HS-5 (cell line): ENCODE measurements at regions not wholly inside any gene's neighbourhood (a gene's known extent, or its start where the extent isn't known, plus 50 kb on each side); places are given as distances from the start of the nearest gene placed in this dataset.
A peak's percentile ranks its signal among the peaks of the same experiment; 100 is the strongest.

Experiments used
- DNase-seq: peaks from one replicate; pipeline ENCODE4 v3.0.0-alpha.2; 2012; ENCODE audit warnings: low read depth

DNA sequence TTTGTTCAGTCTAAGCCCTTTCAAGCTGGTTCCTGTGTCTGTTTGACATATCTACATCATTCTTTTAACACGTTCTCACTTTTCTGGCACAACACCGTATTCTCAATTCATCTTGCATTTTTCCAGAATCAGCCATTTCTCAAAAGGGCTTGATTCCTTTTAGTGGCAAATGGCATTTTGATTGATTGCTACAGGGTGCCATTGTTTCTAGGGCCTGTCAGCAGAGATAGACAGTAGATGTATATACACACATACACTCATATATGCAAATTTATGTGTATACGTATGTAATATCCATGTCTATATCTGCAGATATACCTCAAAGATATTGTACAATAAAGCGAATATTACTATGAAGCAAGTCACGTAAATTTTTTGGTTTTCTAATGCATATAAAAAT is 367.9 kb upstream of the TNP1 start:
- DNase-seq: no peak

DNA sequence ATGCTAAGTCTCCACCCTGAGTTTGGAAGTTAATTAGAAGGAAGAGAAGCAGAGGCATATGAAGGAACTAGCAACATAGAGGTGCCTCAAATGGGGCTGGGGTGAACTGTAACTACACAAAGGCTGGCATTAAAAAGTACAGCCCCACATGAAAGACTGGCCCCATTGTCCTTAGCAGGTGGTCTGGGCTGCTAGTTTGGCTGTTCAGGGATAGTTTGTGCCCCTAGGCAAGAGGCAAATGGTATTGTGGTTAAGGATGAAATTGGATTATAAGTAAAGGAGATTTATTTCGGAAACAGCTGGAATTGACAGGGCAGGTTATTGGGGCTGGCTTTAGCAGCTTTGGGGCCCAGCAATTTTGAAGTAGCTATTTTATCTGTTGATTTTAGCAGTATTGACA is 365.7 kb upstream of the TNP1 start:
- DNase-seq: no peak

DNA sequence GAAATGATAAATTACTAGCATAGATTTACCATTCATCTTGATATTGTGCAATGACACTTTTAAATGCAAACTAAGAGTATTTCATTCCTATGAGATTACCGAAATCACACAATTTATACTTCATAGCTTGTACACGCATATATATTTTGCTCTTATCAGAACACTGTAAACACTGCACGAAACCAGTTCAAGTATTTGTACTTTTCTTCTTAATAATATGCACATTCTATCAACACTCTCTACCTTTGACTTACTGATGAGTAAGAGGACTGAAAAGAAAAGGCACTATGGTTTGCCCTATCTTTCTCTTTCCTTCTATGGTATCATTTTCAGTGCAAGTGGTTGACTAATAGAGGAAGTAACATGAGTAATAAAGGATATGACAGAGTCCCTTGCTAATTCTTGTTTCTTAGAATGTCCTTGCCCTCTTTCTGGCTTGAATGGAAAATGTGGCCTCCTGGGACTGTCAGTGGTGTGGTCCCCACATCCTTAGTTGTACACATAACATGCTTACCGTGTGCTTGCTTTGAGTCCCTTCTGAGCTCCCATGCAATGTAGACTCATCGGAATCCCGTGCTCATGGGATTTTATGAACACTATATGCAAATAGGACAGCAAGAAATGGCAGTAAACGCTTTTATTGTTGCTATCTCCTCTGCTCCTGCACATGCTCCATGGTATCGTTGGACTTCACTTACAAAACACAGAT is 363.5 kb upstream of the TNP1 start:
- peak; percentile 89 for DNase-seq

DNA sequence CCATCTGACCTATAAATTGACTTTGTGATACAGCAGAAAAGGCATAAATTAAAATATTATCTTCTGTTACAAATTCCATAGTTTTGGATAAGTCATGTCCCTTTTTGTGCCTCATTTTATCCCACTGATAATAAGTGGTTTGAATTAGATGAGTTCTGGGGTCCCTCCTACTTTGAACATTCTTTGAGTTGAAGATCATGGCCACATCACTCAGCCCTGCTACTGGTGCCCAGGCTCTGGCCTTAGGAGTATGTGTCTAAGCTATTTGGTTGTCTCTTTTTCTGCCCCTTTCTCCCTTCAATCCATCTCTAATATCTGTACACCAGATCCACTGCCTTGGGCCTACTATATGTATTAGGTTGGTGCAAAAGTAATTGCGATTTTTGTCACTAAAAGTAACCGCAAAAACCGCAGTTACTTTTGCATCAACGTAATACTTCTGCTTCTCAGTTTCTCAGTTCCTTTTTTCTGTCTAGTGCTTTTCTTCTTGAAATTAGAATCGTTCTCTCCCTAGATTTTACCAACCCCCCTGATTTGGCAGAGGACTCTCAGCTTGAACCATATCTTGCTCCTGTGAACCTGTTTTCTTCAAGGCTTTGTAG is 362.5 kb upstream of the TNP1 start:
- no peak for DNase-seq

DNA sequence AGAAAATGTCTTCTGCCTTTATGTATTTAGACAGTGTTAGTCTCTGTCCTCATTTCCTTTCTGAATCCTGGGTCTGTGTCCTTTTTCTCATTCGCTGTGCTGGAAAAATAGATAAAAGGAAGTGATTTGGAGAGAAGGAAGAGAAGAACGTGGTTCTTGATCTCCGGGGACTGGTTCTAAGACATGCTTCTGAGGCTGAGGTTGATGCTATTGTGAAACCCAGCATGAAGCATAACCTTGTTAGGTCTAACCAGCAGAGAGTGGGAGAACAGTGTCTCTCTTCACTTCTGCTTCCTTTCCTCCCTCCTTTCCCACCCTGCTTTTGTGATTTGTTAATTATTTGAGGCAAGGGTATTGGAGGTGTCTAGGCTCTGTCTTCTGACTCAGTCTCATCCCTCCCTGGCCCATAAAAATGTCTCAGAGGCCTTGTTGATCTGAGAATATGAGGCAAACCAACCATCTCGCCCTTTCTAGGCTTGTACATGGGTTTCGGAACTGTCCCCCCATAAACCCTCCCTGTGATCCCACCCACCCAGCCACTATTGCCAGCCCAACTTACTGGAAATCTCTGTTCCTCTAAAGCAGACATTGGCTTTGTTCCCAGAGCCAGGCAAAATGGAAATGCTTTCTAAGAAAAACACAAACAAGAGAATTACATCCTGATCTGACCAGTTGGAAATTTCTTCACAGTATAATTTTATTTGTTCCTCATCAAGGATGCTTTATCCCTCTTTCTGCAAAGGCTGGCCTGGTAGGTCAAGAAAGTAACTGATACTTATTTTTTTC is 360.6 kb upstream of the TNP1 start:
- DNase-seq: no peak

DNA sequence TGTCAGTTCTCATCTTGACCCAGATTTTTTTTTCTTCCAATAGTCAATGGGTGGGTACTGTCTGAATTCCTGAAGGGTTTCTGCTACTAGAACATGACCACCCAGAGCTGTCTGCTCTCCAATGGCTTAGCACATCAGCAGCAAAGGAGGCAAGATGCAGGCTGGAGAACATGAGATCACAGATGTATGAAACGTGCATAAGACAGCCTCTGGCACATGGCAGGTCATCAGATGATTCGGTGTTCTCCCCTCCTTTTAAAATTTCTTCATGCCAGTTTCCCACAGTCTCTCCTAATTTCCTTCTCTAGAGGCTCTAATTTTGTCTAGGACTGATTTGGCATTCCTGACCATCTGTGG is 359.3 kb upstream of the TNP1 start:
- DNase-seq: no peak

DNA sequence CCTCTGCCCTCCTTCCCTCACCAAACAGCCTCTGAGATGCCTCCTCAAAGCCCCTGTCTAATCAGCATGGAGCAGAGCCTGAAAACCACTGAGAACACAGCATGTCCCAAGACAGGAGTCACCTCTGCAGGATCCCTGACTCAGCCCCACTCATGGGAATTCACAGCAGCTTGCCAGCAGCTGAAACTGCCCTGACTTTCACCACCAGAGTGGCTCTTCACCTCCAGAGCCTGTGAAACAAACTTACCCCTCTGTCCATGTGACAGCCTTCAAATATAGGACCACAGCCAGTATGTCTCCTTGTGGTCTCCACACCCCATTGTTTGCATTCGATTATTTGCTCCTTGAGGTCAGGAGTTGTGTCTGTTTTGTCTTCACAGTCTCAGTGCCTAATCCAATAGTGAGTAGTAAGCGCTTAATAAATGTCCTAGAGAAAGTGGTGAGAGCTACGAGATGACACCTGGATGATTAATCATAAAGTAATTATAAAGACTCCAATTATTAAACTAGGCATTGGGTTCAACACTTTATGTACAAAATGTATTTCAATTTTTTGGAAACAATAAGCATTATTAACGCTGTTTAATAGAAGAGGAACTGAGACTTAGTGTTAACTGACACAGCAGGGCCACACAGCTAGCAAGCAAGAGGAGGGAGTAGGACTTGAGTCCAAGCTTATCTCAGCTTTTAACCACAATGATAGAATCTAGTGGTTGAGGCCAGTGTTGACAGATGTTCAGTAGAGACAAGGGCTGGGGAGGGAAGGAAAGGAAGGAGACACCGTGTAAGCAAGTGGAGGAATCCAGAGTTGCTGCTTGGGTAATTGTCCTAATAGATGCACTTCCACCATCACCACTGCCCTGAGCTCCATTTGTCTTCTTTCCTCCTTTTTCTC is 358.7 kb upstream of the TNP1 start:
- no peak for DNase-seq

DNA sequence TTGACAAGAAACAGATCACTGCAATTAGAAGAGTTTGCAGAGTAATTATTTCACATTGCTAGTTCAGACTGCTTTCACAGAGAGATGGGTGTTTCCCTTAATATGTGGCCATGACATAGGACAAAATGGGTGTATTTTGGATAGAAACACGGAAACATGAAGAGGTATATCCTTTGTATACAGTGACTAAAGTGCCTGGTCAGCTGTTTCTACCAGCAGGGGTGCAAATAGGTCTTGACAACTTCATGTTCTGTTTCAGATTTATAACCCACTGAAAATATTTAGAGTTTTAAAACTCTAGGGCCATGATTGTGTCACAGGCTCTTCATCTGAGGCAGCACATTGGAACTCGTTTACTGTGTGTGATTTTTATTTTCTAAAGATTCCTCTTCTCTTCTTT is 357.1 kb upstream of the TNP1 start:
- no peak for DNase-seq

DNA sequence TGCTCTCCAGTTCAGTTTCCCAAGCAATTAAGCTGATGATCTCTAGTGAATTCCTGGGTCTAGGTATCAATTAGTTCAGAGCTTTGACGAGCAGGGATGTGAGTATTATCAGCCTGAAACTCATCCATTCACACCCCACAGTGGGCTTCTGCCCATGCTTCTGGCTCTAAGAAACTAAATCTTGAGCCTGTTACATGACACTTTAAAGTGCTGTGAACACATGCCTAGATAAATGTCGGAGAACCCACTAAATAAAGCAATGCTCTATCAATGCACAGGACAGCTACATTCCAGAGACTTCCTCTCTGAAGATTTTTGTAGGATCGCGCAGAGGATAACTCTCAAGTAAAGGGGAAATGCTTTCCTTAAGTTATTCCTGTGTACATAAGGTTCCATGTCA is 356.5 kb upstream of the TNP1 start:
- no peak for DNase-seq

DNA sequence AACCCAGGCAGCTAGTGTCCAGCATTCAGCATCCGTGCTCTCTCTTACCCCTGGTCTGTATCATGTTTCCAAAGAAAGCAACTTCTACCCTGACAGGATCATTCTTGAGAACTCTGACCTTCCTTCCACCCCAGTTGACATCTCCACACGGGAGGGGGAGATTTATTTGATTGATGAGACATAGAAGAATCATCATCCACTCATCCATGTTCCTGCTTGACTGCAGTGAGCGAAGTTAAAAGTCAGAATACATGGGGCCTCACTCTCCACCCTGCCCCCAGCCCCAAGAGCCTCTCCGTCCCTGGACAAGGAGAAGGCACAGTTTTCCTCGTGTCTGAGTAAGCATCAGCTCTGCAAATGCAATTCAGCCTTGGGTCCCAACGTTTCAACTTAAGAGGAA is 356.0 kb upstream of the TNP1 start:
- no peak for DNase-seq

DNA sequence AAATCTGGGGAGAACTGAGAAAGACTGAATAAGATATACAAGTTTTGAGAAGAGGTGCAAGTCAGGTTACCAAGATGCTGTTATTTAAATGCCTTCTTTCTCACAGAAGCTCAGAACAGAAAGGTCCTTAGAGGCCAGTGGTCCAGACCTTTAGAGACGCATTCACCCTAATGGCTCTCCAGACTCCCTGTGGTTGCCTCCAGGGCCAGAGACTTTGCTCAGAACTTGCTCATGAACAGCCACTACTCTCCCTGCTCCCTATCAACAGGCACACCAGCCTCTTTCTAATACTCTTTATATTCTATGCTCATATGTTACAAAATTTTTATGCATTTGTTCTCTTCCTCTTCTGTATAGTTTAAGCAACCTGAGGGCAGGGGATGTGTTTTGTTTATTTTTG is 349.0 kb upstream of the TNP1 start:
- DNase-seq: no peak

DNA sequence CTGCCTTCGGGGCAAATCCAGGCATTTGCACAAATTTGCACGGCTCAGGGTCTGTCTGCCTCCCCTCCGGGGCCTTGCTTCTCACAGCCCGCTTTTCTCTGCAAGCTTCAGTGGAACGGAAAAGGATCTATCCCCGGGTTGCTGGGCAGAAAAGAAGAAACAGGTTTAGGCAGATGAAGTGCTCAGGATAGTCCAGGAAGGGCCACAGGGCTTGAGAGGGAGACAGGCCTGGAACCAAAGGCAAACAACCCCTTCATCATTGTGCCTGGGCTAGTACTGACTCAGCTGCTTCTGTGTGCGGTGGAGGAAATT is 347.8 kb upstream of the TNP1 start:
- DNase-seq: no peak

DNA sequence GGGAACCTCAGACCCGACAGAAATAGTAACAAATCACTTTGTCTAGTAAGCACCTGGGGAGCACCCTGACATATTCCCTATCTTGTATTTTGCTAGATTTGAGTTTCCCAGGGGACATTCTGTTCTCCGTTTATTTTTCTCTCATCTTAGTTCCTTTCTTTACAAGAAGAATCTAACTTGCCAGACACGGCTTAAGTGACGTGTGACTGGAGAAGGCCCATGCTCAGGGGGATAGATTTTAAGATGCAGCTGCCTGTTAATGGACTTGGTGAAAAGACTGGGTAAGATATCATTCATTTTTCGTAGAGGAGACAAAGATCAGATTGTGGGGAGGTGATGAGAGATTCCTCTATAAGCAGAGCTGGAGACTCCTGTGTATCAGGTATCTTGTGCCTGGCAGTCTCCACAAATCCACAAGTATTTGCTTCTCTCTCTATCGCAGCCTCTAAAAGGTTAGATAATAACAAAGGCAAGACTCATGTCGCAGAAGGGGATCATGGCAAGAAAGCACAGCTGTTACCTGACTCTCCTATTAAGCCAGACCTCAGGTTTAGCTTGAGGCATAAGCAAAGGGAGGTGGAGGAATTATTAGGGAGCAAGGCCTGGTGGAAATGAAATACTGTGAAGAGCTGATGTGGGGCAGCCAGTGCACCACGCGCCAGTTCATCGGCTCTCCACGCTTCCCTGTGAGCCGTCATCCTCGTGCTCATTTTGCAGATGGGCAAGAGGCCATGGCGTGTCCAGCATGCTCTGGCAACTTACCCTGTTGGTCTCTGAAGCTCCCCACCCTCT is 347.2 kb upstream of the TNP1 start:
- no peak for DNase-seq

DNA sequence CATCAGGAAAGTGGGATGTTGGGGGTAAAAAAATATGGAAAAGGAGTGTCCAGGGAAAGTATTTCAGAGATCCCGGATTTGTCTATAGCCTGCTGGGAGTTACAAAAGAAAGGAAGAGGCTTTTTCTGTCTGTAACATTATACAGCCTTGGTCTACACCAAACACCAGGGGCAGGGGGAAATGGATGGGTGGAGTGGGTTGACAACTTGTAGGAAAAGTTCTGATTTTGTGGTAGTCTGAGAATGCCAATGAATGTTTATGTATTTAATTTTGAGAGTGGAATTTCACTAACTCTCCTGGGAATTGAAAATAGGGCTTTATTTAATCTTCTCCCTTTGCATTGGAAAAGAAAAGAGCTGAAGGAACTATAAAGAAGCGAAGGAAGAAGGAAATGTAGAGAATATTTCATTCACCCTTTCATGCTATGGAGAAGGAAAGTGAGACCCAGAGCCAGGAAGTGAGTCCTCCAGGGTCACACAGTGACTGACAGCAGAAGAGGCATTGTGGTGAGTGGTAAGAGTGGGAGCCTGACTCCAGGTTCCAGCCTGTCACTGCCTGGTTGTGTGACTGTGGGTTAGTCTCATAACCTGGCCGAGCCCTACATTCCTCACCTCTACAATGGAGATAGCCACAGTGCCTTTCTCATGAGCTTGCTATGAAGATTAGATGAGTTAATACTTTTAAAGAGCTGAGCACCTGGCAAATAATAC is 346.3 kb upstream of the TNP1 start:
- no peak for DNase-seq

DNA sequence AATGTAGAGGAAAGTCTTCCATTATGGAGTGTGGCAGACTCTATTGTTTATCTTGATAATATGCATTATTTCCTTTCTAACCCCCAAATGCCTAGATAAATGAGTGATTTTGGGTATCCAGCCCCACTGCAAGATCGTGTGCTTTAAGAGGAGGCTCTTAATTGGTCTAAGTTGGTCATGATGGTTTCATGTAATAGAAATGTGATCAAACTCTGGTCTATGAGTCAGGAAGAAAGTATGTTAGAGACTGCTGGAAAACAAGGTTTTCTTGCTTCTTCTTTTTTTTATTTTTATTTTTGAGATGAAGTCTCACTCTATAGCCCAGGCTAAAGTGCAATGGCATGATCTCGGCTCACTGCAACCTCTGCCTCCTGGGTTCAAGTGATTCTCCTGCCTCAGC is 344.5 kb upstream of the TNP1 start:
- DNase-seq: peak; percentile 37

DNA sequence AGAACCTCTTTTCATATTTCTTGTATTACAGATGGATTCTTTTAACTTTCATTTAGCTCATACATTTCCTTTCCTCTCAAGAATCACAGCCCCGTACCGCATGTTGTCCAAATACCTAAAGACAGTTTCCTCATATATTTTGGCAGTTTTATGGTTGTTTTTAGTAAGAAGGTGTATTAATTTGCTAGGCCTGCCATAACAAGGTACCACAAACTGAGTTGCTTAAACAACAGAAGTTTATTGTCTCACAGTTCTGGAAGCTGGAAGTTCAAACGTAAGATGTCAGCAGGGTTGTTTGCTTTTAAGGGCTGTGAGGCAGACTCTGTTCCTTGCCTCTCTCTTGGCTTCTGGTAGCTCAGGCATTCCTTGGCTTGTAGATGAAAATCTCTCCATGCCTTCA is 343.2 kb upstream of the TNP1 start:
- DNase-seq: no peak

DNA sequence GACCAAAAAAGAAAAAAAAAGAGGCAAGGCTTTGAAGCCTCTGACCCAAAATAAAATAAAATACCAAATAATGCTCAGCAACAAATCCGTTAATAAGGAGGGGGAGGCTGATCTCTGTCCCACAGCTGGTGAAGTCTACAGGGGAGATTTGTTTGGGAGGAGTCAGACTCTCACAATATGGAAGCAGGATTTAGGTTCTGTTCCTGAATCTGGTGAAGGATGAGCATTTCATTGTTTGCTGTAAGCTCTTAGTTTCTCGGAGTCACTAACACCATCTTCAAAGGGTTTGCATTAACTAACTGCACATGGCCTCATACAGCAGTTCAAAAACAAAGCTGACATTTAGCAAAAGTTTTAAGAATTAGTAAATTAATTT is 339.4 kb upstream of the TNP1 start:
- no peak for DNase-seq

DNA sequence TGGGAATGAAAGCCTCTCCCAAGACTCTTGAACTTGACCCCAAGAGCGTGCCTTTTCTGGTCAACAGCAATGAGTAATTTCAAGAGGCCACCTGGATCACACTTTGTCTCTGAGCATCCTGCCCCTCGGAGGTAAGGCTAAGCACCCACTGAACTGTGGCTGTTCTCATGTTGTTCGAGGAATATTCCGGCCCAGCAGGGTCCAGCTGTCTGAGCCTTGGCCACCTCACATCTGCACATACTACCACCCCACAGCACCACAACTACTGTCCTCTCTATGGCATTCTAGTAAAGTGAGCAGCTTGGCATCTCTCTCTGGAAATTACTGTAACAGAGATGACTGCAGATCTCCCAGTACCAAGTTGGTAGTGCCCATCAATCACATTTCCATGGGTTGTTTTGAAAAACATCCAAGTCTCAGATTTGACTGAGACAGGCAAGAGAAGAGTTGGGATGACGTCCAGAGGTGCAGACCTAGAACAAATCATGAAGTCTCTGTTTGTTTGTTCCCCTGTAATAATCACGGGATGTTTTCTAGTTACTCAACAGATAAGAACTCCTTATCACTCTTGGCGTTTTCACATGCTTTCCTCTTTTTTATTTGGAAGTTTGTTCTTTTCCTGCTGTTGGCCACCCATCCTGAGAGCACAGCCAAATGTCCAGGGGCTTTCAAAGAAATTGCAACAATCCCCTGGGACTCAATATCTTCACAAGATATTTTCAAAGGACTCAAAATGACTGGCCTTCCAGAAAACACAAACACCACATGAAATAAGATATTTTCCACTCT is 336.0 kb upstream of the TNP1 start:
- DNase-seq: no peak

DNA sequence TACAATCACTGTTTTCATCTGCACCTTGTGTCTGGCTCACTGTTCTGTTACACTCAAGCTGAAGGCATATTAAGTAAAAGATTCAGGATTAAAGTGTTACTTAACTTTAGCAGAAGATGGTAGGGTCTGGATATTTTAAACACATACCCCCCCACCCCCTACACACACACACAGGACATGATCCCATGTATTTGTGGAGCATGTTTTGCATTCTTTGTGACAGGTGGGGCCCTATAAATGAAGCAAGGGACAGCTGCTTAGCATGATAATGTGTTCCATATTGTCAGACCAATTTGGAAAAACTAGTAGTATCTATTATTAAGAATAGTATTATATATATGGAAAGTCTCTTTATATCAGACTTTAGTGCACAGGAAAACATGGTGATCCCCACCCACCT is 335.2 kb upstream of the TNP1 start:
- no peak for DNase-seq
